Upper lobe of right lung (tissue), 1 donor: ENCODE measurements at regions not wholly inside any gene's neighbourhood (a gene's known extent, or its start where the extent isn't known, plus 50 kb on each side); places are given as distances from the start of the nearest gene placed in this dataset.

Source experiments
- ATAC-seq: fragments of 200-7000 bp; cut with Tn5 transposase; one replicate; pipeline ENCODE4 v1.9.1; 2020; ENCODE audit warnings: mild to moderate bottlenecking, moderate library complexity
- DNase-seq: peaks from one replicate; pipeline ENCODE4 v3.0.0-alpha.2; 2020
- H3K27ac ChIP-seq: fragments of 200-600 bp; one replicate; pipeline ENCODE4 v1.8.0; 2022
- H3K27me3 ChIP-seq: fragments of 200-600 bp; one replicate; pipeline ENCODE4 v1.8.0; 2022; ENCODE audit warnings: mild to moderate bottlenecking
- H3K36me3 ChIP-seq: fragments of 200-600 bp; one replicate; pipeline ENCODE4 v1.8.0; 2022
- H3K4me1 ChIP-seq: fragments of 200-600 bp; one replicate; pipeline ENCODE4 v1.8.0; 2022
- H3K4me3 ChIP-seq: fragments of 200-600 bp; one replicate; pipeline ENCODE4 v1.8.0; 2022; ENCODE audit warnings: mild to moderate bottlenecking
- H3K9me3 ChIP-seq: fragments of 200-600 bp; one replicate; pipeline ENCODE4 v1.8.0; 2022
- intact Hi-C: fragments of 100-400 bp; cut with DNase I; formaldehyde crosslinking; loops from one replicate; pipeline ENCODE4 v1.11.0; 2022
- TF ChIP-seq, protein P1 (sequence below): fragments of 200-600 bp; IDR thresholded peaks from one replicate; pipeline ENCODE4 v1.8.0; 2022; ENCODE audit warnings: antibody characterized with exemption
- donor health status: DM: no; HTN: yes; CAD: no; lungs with severe emphysema.

DNA sequence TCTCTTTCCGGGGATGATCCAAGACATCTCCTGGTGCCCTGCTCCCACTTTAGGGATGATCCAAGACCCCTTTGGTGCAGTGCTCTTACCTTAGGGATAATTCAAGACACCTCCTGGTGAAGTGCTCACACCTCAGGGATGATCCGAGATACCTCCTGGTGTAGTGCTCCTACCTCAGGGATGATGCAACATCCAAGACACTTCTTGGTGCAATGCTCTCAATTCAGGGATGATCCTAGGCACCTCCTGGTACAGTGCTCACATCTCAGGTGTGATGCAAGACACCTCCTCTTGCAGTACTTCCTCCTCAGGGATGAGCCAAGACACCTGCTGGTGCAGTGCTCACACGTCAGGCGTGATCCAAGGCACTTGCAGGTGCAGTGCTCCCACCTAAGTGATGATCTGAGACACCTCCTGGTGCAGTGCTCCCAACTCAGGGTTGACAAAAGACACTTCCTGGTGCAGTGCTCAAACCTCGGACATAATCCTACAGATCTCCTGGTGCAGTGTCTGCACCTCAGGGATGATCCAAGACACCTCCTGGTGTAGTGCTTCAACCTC lies 122.3 kb downstream of the ASB1 start:
- TF ChIP-seq, protein P1, sequence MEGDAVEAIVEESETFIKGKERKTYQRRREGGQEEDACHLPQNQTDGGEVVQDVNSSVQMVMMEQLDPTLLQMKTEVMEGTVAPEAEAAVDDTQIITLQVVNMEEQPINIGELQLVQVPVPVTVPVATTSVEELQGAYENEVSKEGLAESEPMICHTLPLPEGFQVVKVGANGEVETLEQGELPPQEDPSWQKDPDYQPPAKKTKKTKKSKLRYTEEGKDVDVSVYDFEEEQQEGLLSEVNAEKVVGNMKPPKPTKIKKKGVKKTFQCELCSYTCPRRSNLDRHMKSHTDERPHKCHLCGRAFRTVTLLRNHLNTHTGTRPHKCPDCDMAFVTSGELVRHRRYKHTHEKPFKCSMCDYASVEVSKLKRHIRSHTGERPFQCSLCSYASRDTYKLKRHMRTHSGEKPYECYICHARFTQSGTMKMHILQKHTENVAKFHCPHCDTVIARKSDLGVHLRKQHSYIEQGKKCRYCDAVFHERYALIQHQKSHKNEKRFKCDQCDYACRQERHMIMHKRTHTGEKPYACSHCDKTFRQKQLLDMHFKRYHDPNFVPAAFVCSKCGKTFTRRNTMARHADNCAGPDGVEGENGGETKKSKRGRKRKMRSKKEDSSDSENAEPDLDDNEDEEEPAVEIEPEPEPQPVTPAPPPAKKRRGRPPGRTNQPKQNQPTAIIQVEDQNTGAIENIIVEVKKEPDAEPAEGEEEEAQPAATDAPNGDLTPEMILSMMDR = no peak

DNA sequence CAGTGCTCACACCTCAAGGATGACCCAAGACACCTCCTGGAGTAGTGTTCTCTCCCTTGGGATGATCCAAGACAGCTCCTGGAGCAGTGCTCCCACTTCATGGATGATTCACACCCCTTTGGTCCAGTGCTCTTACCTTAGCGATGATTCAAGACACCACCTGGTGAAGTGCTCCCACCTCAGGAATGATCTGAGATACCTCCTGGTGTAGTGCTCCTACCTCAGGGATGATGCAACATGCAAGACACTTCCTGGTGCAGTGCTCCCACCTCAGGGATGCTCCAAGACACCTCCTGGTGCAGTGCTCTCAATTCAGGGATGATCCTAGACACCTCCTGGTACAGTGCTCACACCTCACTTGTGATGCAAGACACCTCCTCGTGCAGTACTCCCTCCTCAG lies 123.1 kb downstream of the ASB1 start:
- TF ChIP-seq, protein P1 = no peak
- H3K4me3 ChIP-seq = no peak overlapping the region
- ATAC-seq = no peak
- H3K27ac ChIP-seq = no peak overlapping the region
- no peaks in the 10 kb centered on the region for H3K4me1 ChIP-seq
- no peaks in the 10 kb centered on the region for H3K36me3 ChIP-seq
- intact Hi-C loops = no loop called here
- H3K9me3 ChIP-seq = no peaks in the 10 kb centered on the region
- H3K27me3 ChIP-seq = no peaks in the 10 kb centered on the region
- no peak for DNase-seq

More for the DNA sequence above, 122.3 kb downstream of the ASB1 start:
- H3K27me3 ChIP-seq = no peaks in the 10 kb centered on the region
- intact Hi-C loops = no loop called here
- H3K9me3 ChIP-seq = no peaks in the 10 kb centered on the region
- no peaks in the 10 kb centered on the region for H3K4me1 ChIP-seq
- no peak for DNase-seq
- ATAC-seq = no peak
- no peak overlapping the region for H3K4me3 ChIP-seq
- no peaks in the 10 kb centered on the region for H3K36me3 ChIP-seq
- no peak overlapping the region for H3K27ac ChIP-seq

DNA sequence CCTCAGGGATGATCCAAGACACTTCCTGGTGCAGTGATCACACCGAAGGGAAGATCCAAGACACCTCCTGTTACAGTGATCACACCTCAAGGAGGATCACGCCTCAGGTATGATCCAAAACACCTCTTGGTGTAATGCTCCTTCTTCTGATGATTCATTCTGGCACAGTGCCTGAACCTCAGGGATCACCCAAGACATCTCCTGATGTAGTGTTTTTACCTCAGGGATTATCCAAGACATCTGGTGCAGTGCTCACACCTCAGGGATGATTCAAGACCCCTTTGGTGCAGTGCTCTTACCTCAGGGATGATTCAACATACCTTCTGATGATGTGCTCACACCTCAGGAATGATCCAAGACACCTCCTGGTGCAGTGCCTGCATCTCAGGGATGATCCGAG lies 124.4 kb downstream of the ASB1 start:
- TF ChIP-seq, protein P1 = no peak
- Histone ChIP-seq H3K4me1 (no peaks in the 10 kb centered on the region), H3K27me3 (no peaks in the 10 kb centered on the region), H3K36me3 (no peaks in the 10 kb centered on the region), H3K9me3 (no peaks in the 10 kb centered on the region), H3K27ac (no peak overlapping the region), H3K4me3 (no peak overlapping the region)
- intact Hi-C loops = no loop called here
- DNase-seq (no peak), ATAC-seq (no peak)

DNA sequence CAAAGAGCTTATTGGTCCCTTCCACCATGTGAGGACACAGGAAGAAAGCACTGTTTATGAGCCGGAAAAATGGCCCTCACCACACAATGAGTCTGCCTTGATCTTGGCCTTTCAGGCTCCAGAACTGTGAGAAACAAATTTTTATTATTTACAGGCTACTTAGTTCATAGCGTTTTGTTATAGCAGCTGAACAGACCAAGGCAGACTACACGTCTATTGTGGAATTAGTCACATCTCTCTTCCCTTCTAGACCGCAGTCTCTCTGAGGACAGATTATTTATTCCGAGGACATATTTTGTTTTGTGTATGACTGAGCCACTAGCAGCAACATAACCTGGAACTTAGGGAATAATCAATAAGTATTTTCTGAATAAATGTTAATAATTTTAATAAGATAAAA lies 125.5 kb downstream of the ASB1 start:
- no peaks in the 10 kb centered on the region for H3K36me3 ChIP-seq
- H3K4me3 ChIP-seq = no peak overlapping the region
- H3K4me1 ChIP-seq = no peaks in the 10 kb centered on the region
- no peak for DNase-seq
- no peaks in the 10 kb centered on the region for H3K27me3 ChIP-seq
- H3K9me3 ChIP-seq = no peaks in the 10 kb centered on the region
- intact Hi-C loops = no loop called here
- TF ChIP-seq, protein P1 = no peak
- H3K27ac ChIP-seq = no peak overlapping the region
- no peak for ATAC-seq

DNA sequence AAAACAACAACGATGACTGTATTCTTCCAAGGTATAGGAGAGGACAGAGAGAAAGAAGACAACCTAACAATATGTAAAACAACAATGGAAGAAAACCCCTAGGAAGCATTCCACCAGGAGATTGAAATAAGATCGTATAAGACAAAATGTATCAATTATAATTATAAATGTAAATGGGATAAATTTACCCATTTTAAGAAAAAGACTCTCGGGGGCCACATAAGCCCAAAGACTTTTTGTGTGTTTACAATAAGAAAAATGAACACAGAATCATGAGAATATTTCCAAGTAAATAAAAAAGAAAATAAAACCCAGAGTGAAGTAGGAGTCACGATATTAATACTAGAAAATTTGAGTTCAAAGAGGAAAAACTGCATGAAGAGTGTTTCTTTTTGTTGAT lies 126.4 kb downstream of the ASB1 start:
- H3K4me3 ChIP-seq = no peak overlapping the region
- H3K4me1 ChIP-seq = no peaks in the 10 kb centered on the region
- no peaks in the 10 kb centered on the region for H3K9me3 ChIP-seq
- no peaks in the 10 kb centered on the region for H3K36me3 ChIP-seq
- no peak for ATAC-seq
- DNase-seq = no peak
- H3K27ac ChIP-seq = no peak overlapping the region
- intact Hi-C loops = no loop called here
- H3K27me3 ChIP-seq = no peaks in the 10 kb centered on the region
- TF ChIP-seq, protein P1 = no peak
